GM12875 (cell line): ENCODE measurements at regions not wholly inside any gene's neighbourhood (a gene's known extent, or its start where the extent isn't known, plus 50 kb on each side); places are given as distances from the start of the nearest gene placed in this dataset.

Experiments
- H3K4me3 ChIP-seq: one replicate; pipeline ENCODE4 v1.5.1; 2011; ENCODE audit warnings: low read depth, low read length, control low read depth
- CTCF ChIP-seq: IDR thresholded peaks from 2 replicates; pipeline ENCODE4 v1.5.1; 2011; ENCODE audit warnings: low read depth, mild to moderate bottlenecking, control low read depth, inconsistent platforms, low read length, moderate library complexity, borderline replicate concordance; ENCODE audit not compliant: insufficient read depth

GRCh38 chr3:137463131-137463530, 301.0 kb upstream of the SOX14 start:
- no peak for TF ChIP-seq CTCF

GRCh38 chr3:137464341-137464740, 299.8 kb upstream of the SOX14 start:
- no peak overlapping the region for H3K4me3 ChIP-seq
- TF ChIP-seq CTCF: no peak

More at GRCh38 chr3:137463131-137463530, 301.0 kb upstream of the SOX14 start:
- H3K4me3 ChIP-seq: no peak overlapping the region

GRCh38 chr3:137468446-137468845, 295.7 kb upstream of the SOX14 start:
- TF ChIP-seq CTCF: no peak

GRCh38 chr3:137469263-137469662, 294.9 kb upstream of the SOX14 start:
- H3K4me3 ChIP-seq: no peak overlapping the region
- TF ChIP-seq CTCF: no peak

More at GRCh38 chr3:137468446-137468845, 295.7 kb upstream of the SOX14 start:
- no peak overlapping the region for H3K4me3 ChIP-seq

GRCh38 chr3:137471130-137471529, 293.0 kb upstream of the SOX14 start:
- H3K4me3 ChIP-seq: no peak overlapping the region
- no peak for TF ChIP-seq CTCF

- TF ChIP-seq CTCF: no peak
- no peak overlapping the region for H3K4me3 ChIP-seq
Measured at GRCh38 chr3:137471558-137472204, 292.4 kb upstream of the SOX14 start.

- TF ChIP-seq CTCF: no peak
- no peak overlapping the region for H3K4me3 ChIP-seq
Measured at GRCh38 chr3:137477614-137478013, 286.5 kb upstream of the SOX14 start.
